ENCODE measurements at regions not wholly inside any gene's neighbourhood (a gene's known extent, or its start where the extent isn't known, plus 50 kb on each side); places are given as distances from the start of the nearest gene placed in this dataset.

GRCh38 chr3:20558161-20558560 is 372.2 kb upstream of the SGO1 start:
- TF ChIP-seq CTCF (IDR thresholded peaks at IDR 0.05) (no peak), POLR2AphosphoS5 (IDR thresholded peaks at IDR 0.05; ENCODE audit: low read depth, low read length) (no peak), TCF7L2 (IDR thresholded peaks at IDR 0.05; ENCODE audit: low read depth, low read length) (no peak)

All from Panc1 (cell line).